WTC11 (cell line): ENCODE measurements at regions not wholly inside any gene's neighbourhood (a gene's known extent, or its start where the extent isn't known, plus 50 kb on each side); places are given as distances from the start of the nearest gene placed in this dataset.

Experiments
- ATAC-seq: fragments of 200-7000 bp; cut with Tn5 transposase; 2 replicates; pipeline ENCODE4 v1.10.0; 2021; ENCODE audit warnings: mild to moderate bottlenecking, moderate library complexity
- CTCF ChIA-PET: fragments of 300-600 bp; sonication (Branson Sonifier 250); formaldehyde crosslinking; loops from one replicate; lab custom pipeline; 2021; ENCODE audit warnings: antibody characterized with exemption; lab: Charles Lee
- POLR2A ChIA-PET: fragments of 350-600 bp; sonication (Branson Sonifier 250); formaldehyde crosslinking; loops from one replicate; lab custom pipeline; 2021; ENCODE audit warnings: antibody characterized with exemption; lab: Charles Lee
- DNase-seq: peaks from one replicate; pipeline ENCODE4 v3.0.0; 2021; ENCODE audit warnings: low spot score
- H3K27ac Mint-ChIP-seq: 2 replicates; pipeline ENCODE4 v1.8.0; 2021; ENCODE audit warnings: mixed read lengths
- H3K27me3 Mint-ChIP-seq: 2 replicates; pipeline ENCODE4 v1.8.0; 2021; ENCODE audit warnings: low read depth, mild to moderate bottlenecking, moderate library complexity, mixed read lengths
- H3K36me3 Mint-ChIP-seq: 2 replicates; pipeline ENCODE4 v1.8.0; 2021; ENCODE audit warnings: mixed read lengths
- H3K4me1 Mint-ChIP-seq: 2 replicates; pipeline ENCODE4 v1.8.0; 2022; ENCODE audit warnings: mixed read lengths
- H3K4me3 Mint-ChIP-seq: 2 replicates; pipeline ENCODE4 v1.8.0; 2021; ENCODE audit warnings: mild to moderate bottlenecking, moderate library complexity, mixed read lengths
- H3K9me3 Mint-ChIP-seq: 2 replicates; pipeline ENCODE4 v1.8.0; 2021; ENCODE audit warnings: mixed read lengths
- CDX4 ChIP-seq: fragments of 250-450 bp; sonication (Bioruptor Pico); IDR thresholded peaks from 2 replicates; pipeline ENCODE4 v1.9.0; 2021; ENCODE audit warnings: moderate library complexity, mild to moderate bottlenecking, inconsistent platforms, borderline replicate concordance
- CREB1 ChIP-seq: sonication (generic); formaldehyde crosslinking; IDR thresholded peaks from 2 replicates; pipeline ENCODE4 v1.8.0; 2023; ENCODE audit warnings: mild to moderate bottlenecking, missing genetic modification reagents
- CREM ChIP-seq: sonication (generic); formaldehyde crosslinking; IDR thresholded peaks from 2 replicates; pipeline ENCODE4 v1.8.1; 2022; ENCODE audit warnings: mild to moderate bottlenecking, missing genetic modification reagents, moderate library complexity
- CTCF ChIP-seq: fragments of 200-600 bp; IDR thresholded peaks from 2 replicates; pipeline ENCODE4 v1.8.0; 2022; ENCODE audit warnings: antibody characterized with exemption
- E2F1 ChIP-seq: sonication (generic); formaldehyde crosslinking; IDR thresholded peaks from 2 replicates; pipeline ENCODE4 v1.8.0; 2022; ENCODE audit warnings: mild to moderate bottlenecking, missing genetic modification reagents
- E2F5 ChIP-seq: sonication (generic); formaldehyde crosslinking; IDR thresholded peaks from 2 replicates; pipeline ENCODE4 v1.8.1; 2022; ENCODE audit warnings: mild to moderate bottlenecking, moderate library complexity, missing genetic modification reagents
- EMX1 ChIP-seq: fragments of 250-450 bp; sonication (Bioruptor Pico); IDR thresholded peaks from 2 replicates; pipeline ENCODE4 v1.8.0; 2021; ENCODE audit warnings: mild to moderate bottlenecking
- FOXP4 ChIP-seq: sonication (generic); formaldehyde crosslinking; IDR thresholded peaks from 2 replicates; pipeline ENCODE4 v1.8.0; 2022; ENCODE audit warnings: mild to moderate bottlenecking, missing genetic modification reagents
- GTF2I ChIP-seq: fragments of 250-450 bp; sonication (Bioruptor Pico); conservative IDR thresholded peaks from 2 replicates; pipeline ENCODE4 v1.4.0; 2021; ENCODE audit warnings: mild to moderate bottlenecking
- KAT7 ChIP-seq: sonication (generic); formaldehyde crosslinking; IDR thresholded peaks from 2 replicates; pipeline ENCODE4 v1.8.1; 2023; ENCODE audit warnings: missing genetic modification reagents, mild to moderate bottlenecking, borderline replicate concordance
- NFATC4 ChIP-seq: fragments of 250-450 bp; sonication (Bioruptor Pico); IDR thresholded peaks from 2 replicates; pipeline ENCODE4 v1.9.0; 2021; ENCODE audit warnings: mild to moderate bottlenecking
- NR3C1 ChIP-seq: sonication (generic); formaldehyde crosslinking; conservative IDR thresholded peaks from 2 replicates; pipeline ENCODE4 v1.8.1; 2023; ENCODE audit warnings: low read depth, mild to moderate bottlenecking, missing genetic modification reagents
- PRRX2 ChIP-seq: fragments of 250-450 bp; sonication (Bioruptor Pico); IDR thresholded peaks from 2 replicates; pipeline ENCODE4 v1.8.0; 2021; ENCODE audit warnings: mild to moderate bottlenecking
- TEAD1 ChIP-seq: sonication (generic); formaldehyde crosslinking; IDR thresholded peaks from 2 replicates; pipeline ENCODE4 v1.8.0; 2022; ENCODE audit warnings: mild to moderate bottlenecking, missing genetic modification reagents
- USF2 ChIP-seq: sonication (generic); formaldehyde crosslinking; IDR thresholded peaks from 2 replicates; pipeline ENCODE4 v1.8.1; 2023; ENCODE audit warnings: mild to moderate bottlenecking, missing genetic modification reagents, moderate library complexity
- ZNF121 ChIP-seq: sonication (generic); formaldehyde crosslinking; IDR thresholded peaks from 2 replicates; pipeline ENCODE4 v1.8.0; 2023; ENCODE audit warnings: missing genetic modification reagents
- ZNF232 ChIP-seq: sonication (generic); formaldehyde crosslinking; IDR thresholded peaks from 2 replicates; pipeline ENCODE4 v1.8.0; 2022; ENCODE audit warnings: mild to moderate bottlenecking, missing genetic modification reagents
- ZNF425 ChIP-seq: fragments of 250-450 bp; sonication (Bioruptor Pico); conservative IDR thresholded peaks from 2 replicates; pipeline ENCODE4 v1.9.0; 2021; ENCODE audit warnings: mild to moderate bottlenecking
- ZNF671 ChIP-seq: fragments of 250-450 bp; sonication (Bioruptor Pico); IDR thresholded peaks from 2 replicates; pipeline ENCODE4 v1.8.0; 2021; ENCODE audit warnings: mild to moderate bottlenecking
- TF ChIP-seq, protein P1 (sequence below): sonication (generic); formaldehyde crosslinking; IDR thresholded peaks from 2 replicates; pipeline ENCODE4 v1.8.1; 2023; ENCODE audit warnings: mild to moderate bottlenecking, missing genetic modification reagents, moderate library complexity
- TF ChIP-seq, protein P2 (sequence below): sonication (generic); formaldehyde crosslinking; IDR thresholded peaks from 2 replicates; pipeline ENCODE4 v1.8.1; 2022; ENCODE audit warnings: mild to moderate bottlenecking, missing genetic modification reagents, moderate library complexity, borderline replicate concordance

DNA sequence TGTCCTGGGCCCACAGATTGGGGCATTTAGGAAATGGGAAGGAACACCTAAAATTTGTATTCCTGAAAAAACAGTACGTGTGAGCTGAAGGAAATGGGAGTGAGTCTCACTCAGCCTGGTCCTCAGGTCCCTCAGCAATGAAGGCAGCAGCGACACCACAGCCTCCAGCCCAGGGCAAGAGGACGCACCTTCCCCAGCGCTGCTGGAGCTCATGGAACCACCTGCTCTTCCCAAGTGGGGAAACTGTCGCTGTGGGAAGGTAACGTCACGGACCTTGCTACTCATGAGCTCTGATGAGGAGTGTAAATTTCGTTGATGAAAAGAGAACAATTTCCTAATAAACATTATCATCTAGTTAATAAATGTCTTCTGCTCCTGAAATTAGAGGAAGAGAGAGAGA, 323.6 kb downstream of the EIPR1 start (continued):
- TF ChIP-seq ZNF425 (CRISPR knock-in tag): no peak
- no peak for TF ChIP-seq E2F5 (CRISPR knock-in tag)
- TF ChIP-seq E2F1 (CRISPR knock-in tag): no peak
- no peak for TF ChIP-seq TEAD1
- TF ChIP-seq CREB1 (CRISPR knock-in tag): no peak

DNA sequence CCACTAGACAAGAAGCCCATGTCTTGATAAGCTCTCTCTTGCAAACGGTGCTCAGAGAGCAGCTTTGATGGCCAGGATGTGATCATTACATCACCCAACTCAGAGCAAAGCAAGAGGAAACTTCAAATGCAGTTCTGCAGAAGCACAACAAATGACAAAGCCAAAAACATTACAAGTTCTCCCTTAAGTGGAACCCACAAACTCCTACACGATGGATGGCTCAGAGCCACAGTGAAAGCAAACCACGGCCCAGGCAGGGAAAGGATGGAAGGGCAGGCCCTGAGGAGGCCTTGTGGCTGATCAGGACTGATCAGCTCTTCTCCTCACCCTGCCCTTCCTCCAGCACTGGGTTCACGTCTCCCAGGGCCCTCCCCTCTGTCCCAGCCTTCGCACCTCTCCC, 326.4 kb downstream of the EIPR1 start:
- DNase-seq (no peak), ATAC-seq (no peak)
- Mint-ChIP-seq H3K27me3 (no peaks in the 10 kb centered on the region), H3K4me1 (peaks cover 2% of the 10 kb centered on the region; the same call in 1 of the 2 replicates), H3K9me3 (peaks cover 6% of the 10 kb centered on the region)
- CTCF ChIA-PET: no interaction called here
- TF ChIP-seq KAT7 (no peak), EMX1 (CRISPR knock-in tag) (no peak), ZNF232 (CRISPR knock-in tag) (no peak), CREM (no peak), PRRX2 (CRISPR knock-in tag) (no peak)
- TF ChIP-seq, protein P1, sequence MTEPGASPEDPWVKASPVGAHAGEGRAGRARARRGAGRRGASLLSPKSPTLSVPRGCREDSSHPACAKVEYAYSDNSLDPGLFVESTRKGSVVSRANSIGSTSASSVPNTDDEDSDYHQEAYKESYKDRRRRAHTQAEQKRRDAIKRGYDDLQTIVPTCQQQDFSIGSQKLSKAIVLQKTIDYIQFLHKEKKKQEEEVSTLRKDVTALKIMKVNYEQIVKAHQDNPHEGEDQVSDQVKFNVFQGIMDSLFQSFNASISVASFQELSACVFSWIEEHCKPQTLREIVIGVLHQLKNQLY: no peak
- TF ChIP-seq, all 79 proteins: peak for 0
- no peak overlapping the region for H3K27ac Mint-ChIP-seq
- H3K36me3 Mint-ChIP-seq: 0 out of 2 replicates have a peak, but pooled peaks cover 2% of the 10 kb centered on the region
- POLR2A ChIA-PET: no interaction called here
- no peak overlapping the region for H3K4me3 Mint-ChIP-seq

GRCh38 chr2:3046170-3046865, 331.3 kb downstream of the EIPR1 start:
- no peak for ATAC-seq
- DNase-seq: no peak
- Mint-ChIP-seq H3K4me3 (no peak overlapping the region), H3K36me3 (no peaks in the 10 kb centered on the region), H3K27ac (no peak overlapping the region), H3K27me3 (no peaks in the 10 kb centered on the region; the same call in 1 of the 2 replicates), H3K9me3 (peaks cover 6% of the 10 kb centered on the region; the same call in 1 of the 2 replicates), H3K4me1 (no peaks in the 10 kb centered on the region)
- CTCF ChIA-PET: no interaction called here
- POLR2A ChIA-PET: no interaction called here
- no peak for TF ChIP-seq TEAD1
- no peak for TF ChIP-seq NFATC4
- TF ChIP-seq ZNF671 (CRISPR knock-in tag): no peak
- no peak for TF ChIP-seq USF2 (CRISPR knock-in tag)
- no peak for TF ChIP-seq GTF2I
- TF ChIP-seq ZNF121: no peak
- no peak for TF ChIP-seq CREB1 (CRISPR knock-in tag)
- TF ChIP-seq CDX4 (CRISPR knock-in tag): no peak
- no peak for TF ChIP-seq FOXP4
- TF ChIP-seq, protein P2, sequence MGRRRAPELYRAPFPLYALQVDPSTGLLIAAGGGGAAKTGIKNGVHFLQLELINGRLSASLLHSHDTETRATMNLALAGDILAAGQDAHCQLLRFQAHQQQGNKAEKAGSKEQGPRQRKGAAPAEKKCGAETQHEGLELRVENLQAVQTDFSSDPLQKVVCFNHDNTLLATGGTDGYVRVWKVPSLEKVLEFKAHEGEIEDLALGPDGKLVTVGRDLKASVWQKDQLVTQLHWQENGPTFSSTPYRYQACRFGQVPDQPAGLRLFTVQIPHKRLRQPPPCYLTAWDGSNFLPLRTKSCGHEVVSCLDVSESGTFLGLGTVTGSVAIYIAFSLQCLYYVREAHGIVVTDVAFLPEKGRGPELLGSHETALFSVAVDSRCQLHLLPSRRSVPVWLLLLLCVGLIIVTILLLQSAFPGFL (CRISPR knock-in tag): no peak
- TF ChIP-seq NR3C1: no peak
- no peak for TF ChIP-seq PRRX2 (CRISPR knock-in tag)
- TF ChIP-seq CTCF: no peak
